ENCODE measurements at regions not wholly inside any gene's neighbourhood (a gene's known extent, or its start where the extent isn't known, plus 50 kb on each side); places are given as distances from the start of the nearest gene placed in this dataset.

GRCh38 chr13:64900039-64900438 lies 2330.1 kb downstream of the PCDH9 start:
- no peak for DNase-seq (ENCODE audit: low spot score, unreplicated experiment)
- TF ChIP-seq CTCF (IDR thresholded peaks at IDR 0.05; ENCODE audit: unreplicated experiment): no peak
- Mint-ChIP-seq H3K27me3 (peaks cover 4% of the 10 kb centered on the region), H3K27ac (no peak overlapping the region), H3K4me3 (ENCODE audit: low read depth) (no peak overlapping the region), H3K4me1 (ENCODE audit: low read depth) (no peaks in the 10 kb centered on the region), H3K36me3 (ENCODE audit: insufficient read depth) (no peaks in the 10 kb centered on the region), H3K9me3 (ENCODE audit: low read depth) (peaks cover under 1% of the 10 kb centered on the region)

GRCh38 chr13:64884976-64885375 lies 2345.2 kb downstream of the PCDH9 start:
- no peaks in the 10 kb centered on the region for H3K27me3 Mint-ChIP-seq
- DNase-seq (ENCODE audit: low spot score, unreplicated experiment): no peak
- no peak for TF ChIP-seq CTCF (IDR thresholded peaks at IDR 0.05; ENCODE audit: unreplicated experiment)
- no peak overlapping the region for H3K4me3 Mint-ChIP-seq (ENCODE audit: low read depth)
- no peaks in the 10 kb centered on the region for H3K4me1 Mint-ChIP-seq (ENCODE audit: low read depth)
- H3K9me3 Mint-ChIP-seq (ENCODE audit: low read depth): peaks cover 2% of the 10 kb centered on the region
- no peak overlapping the region for H3K27ac Mint-ChIP-seq
- no peaks in the 10 kb centered on the region for H3K36me3 Mint-ChIP-seq (ENCODE audit: insufficient read depth)

DNA sequence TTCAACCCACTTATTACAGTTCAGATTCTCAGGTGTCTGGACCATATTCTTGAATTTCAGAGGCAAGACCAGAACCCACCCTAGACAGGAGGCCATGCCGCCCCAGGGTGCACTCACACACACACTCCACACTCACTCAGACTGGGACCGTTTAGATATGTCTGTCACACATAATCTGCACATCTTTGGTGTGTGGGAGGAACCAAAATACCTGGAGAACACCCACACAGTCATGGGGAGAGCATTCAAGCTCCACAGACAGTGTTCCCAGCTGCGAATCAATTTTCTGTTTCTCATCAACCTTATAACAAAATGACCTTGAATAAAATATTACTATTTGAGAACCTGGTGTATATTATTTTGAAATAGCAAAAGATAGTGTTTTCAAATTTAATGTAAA lies 2353.0 kb downstream of the PCDH9 start:
- no peak overlapping the region for H3K27ac Mint-ChIP-seq
- no peaks in the 10 kb centered on the region for H3K36me3 Mint-ChIP-seq (ENCODE audit: insufficient read depth)
- H3K9me3 Mint-ChIP-seq (ENCODE audit: low read depth): peaks cover 2% of the 10 kb centered on the region
- H3K4me3 Mint-ChIP-seq (ENCODE audit: low read depth): no peak overlapping the region
- TF ChIP-seq CTCF (IDR thresholded peaks at IDR 0.05; ENCODE audit: unreplicated experiment): no peak
- DNase-seq (ENCODE audit: low spot score, unreplicated experiment): no peak
- H3K4me1 Mint-ChIP-seq (ENCODE audit: low read depth): no peaks in the 10 kb centered on the region
- no peaks in the 10 kb centered on the region for H3K27me3 Mint-ChIP-seq

DNA sequence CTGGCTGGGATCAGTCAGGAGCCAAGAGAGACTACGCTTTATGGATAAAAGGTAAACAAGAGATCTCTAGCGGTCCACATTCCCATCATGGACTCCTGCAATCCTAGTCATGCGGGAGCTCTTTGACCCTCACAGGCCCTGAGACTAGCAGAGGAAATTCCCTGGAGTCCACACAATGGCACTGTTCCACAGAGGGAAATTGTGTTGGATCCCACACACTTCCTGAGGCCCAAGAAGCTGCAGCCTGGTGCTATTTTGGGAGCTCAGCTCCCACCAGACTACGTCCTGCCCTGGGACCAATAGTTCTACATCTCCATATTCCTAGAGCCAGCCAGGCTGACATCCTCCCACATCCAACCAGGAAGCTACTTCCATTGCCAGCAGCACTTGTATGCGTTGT lies 2358.4 kb downstream of the PCDH9 start:
- H3K4me1 Mint-ChIP-seq (ENCODE audit: low read depth): peaks cover 5% of the 10 kb centered on the region

GRCh38 chr13:64869539-64869938 lies 2360.6 kb downstream of the PCDH9 start:
- Mint-ChIP-seq H3K36me3 (ENCODE audit: insufficient read depth) (no peaks in the 10 kb centered on the region), H3K27ac (no peak overlapping the region), H3K9me3 (ENCODE audit: low read depth) (peaks cover 12% of the 10 kb centered on the region), H3K4me3 (ENCODE audit: low read depth) (no peak overlapping the region), H3K4me1 (ENCODE audit: low read depth) (peaks cover 5% of the 10 kb centered on the region), H3K27me3 (no peaks in the 10 kb centered on the region)
- TF ChIP-seq CTCF (IDR thresholded peaks at IDR 0.05; ENCODE audit: unreplicated experiment): no peak
- DNase-seq (ENCODE audit: low spot score, unreplicated experiment): no peak

More for the DNA sequence above, 2358.4 kb downstream of the PCDH9 start:
- TF ChIP-seq CTCF (IDR thresholded peaks at IDR 0.05; ENCODE audit: unreplicated experiment): no peak
- no peaks in the 10 kb centered on the region for H3K27me3 Mint-ChIP-seq
- H3K27ac Mint-ChIP-seq: no peak overlapping the region
- peaks cover 12% of the 10 kb centered on the region for H3K9me3 Mint-ChIP-seq (ENCODE audit: low read depth)
- no peaks in the 10 kb centered on the region for H3K36me3 Mint-ChIP-seq (ENCODE audit: insufficient read depth)
- DNase-seq (ENCODE audit: low spot score, unreplicated experiment): no peak
- no peak overlapping the region for H3K4me3 Mint-ChIP-seq (ENCODE audit: low read depth)
